Germinal center (tissue), 1 donor: ENCODE measurements at regions not wholly inside any gene's neighbourhood (a gene's known extent, or its start where the extent isn't known, plus 50 kb on each side); places are given as distances from the start of the nearest gene placed in this dataset.
"Not testable (repeated sequence)": the region's sequence is repeated elsewhere in the genome, so short reads cannot be mapped to it uniquely, and the experiment has no call there.

ENCODE experiments used
- DNase-seq: peaks from one replicate; pipeline ENCODE4 v3.0.0; 2012; ENCODE audit warnings: mixed read lengths, low spot score

- DNase-seq = no peak
Observed at GRCh38 chr15:38975282-38975990, 410.8 kb upstream of the RASGRP1 start.

GRCh38 chr15:38991126-38991525 lies 426.5 kb upstream of the RASGRP1 start:
- DNase-seq = no peak

GRCh38 chr15:38991701-38992100 lies 427.1 kb upstream of the RASGRP1 start:
- DNase-seq = no peak

GRCh38 chr15:38992506-38992905 lies 427.9 kb upstream of the RASGRP1 start:
- no peak for DNase-seq

- DNase-seq = no peak
Observed at GRCh38 chr15:38992930-38993329, 428.3 kb upstream of the RASGRP1 start.

GRCh38 chr15:38994310-38994709 lies 429.7 kb upstream of the RASGRP1 start:
- no peak for DNase-seq

GRCh38 chr15:38996111-38996631 lies 431.6 kb upstream of the RASGRP1 start:
- no peak for DNase-seq

- DNase-seq = no peak
Observed at GRCh38 chr15:38997841-38998240, 433.2 kb upstream of the RASGRP1 start.

GRCh38 chr15:39000008-39000734 lies 435.6 kb upstream of the RASGRP1 start:
- DNase-seq = no peak

GRCh38 chr15:39009740-39010139 lies 445.1 kb upstream of the RASGRP1 start:
- DNase-seq = no peak

GRCh38 chr15:39011066-39011465 lies 446.5 kb upstream of the RASGRP1 start:
- DNase-seq = not testable (repeated sequence)

GRCh38 chr15:39013262-39013661 lies 448.6 kb upstream of the RASGRP1 start:
- no peak for DNase-seq

- DNase-seq = no peak
Observed at GRCh38 chr15:39014682-39015081, 450.1 kb upstream of the RASGRP1 start.

- no peak for DNase-seq
Observed at GRCh38 chr15:39016706-39017105, 452.1 kb upstream of the RASGRP1 start.

GRCh38 chr15:39018966-39019365 lies 454.4 kb upstream of the RASGRP1 start:
- DNase-seq = no peak

GRCh38 chr15:39021341-39021740 lies 456.7 kb upstream of the RASGRP1 start:
- no peak for DNase-seq

- no peak for DNase-seq
Observed at GRCh38 chr15:39022532-39023305, 458.1 kb upstream of the RASGRP1 start.

GRCh38 chr15:39025321-39025720 lies 460.7 kb upstream of the RASGRP1 start:
- DNase-seq = no peak

GRCh38 chr15:39025881-39026280 lies 461.3 kb upstream of the RASGRP1 start:
- no peak for DNase-seq

- no peak for DNase-seq
Observed at GRCh38 chr15:39028069-39028468, 463.5 kb upstream of the RASGRP1 start.

- no peak for DNase-seq
Observed at GRCh38 chr15:39029741-39030140, 465.1 kb upstream of the RASGRP1 start.

GRCh38 chr15:39030291-39031070 lies 465.9 kb upstream of the RASGRP1 start:
- no peak for DNase-seq
